SK-N-MC (cell line): ENCODE measurements at regions not wholly inside any gene's neighbourhood (a gene's known extent, or its start where the extent isn't known, plus 50 kb on each side); places are given as distances from the start of the nearest gene placed in this dataset.

Source experiments
- EZH2 ChIP-seq: fragments of 200-600 bp; sonication (generic); IDR thresholded peaks from one replicate; pipeline ENCODE4 v1.6.1; 2017; ENCODE audit warnings: antibody characterized with exemption
- FOXP2 ChIP-seq: optimal IDR thresholded peaks from 2 replicates; pipeline ENCODE3; 2011; ENCODE audit warnings: mild to moderate bottlenecking, moderate library complexity; ENCODE audit not compliant: insufficient read depth; ENCODE audit errors: extremely low read length, control extremely low read depth
- POLR2AphosphoS5 ChIP-seq: IDR thresholded peaks from 2 replicates; pipeline ENCODE4 v1.6.1; 2012; ENCODE audit warnings: mild to moderate bottlenecking, low read depth, low read length, borderline replicate concordance

GRCh38 chrX:110561034-110561433 is 202.4 kb downstream of the RTL9 start:
- TF ChIP-seq POLR2AphosphoS5 (no peak), EZH2 (no peak), FOXP2 (no peak)
